Spleen (tissue), 11 donors: ENCODE measurements at regions not wholly inside any gene's neighbourhood (a gene's known extent, or its start where the extent isn't known, plus 50 kb on each side); places are given as distances from the start of the nearest gene placed in this dataset.
"Not testable (repeated sequence)": the region's sequence is repeated elsewhere in the genome, so short reads cannot be mapped to it uniquely, and the experiment has no call there.

Experiments used
- DNase-seq: peaks from one replicate; pipeline ENCODE4 v3.0.0-alpha.2; 2020
- H3K27ac ChIP-seq, 8 donors: fragments of 200-600 bp; sonication (generic) in 7 of 8; 1 replicate in 4 of 8; 2 replicates in 4 of 8; pipeline versions ENCODE4 v1.5.0 to v1.8.0; 2016 to 2021; ENCODE audit warnings: inconsistent platforms in 4 of 8, mild to moderate bottlenecking in 4 of 8, moderate library complexity in 1 of 8
- H3K27me3 ChIP-seq, 7 donors: fragments of 200-600 bp; sonication (generic) in 6 of 7; replicated peaks in 1 of 7; 1 replicate in 4 of 7; 2 replicates in 3 of 7; pipeline versions ENCODE4 v1.5.0 to v1.8.0; 2016 to 2021; ENCODE audit warnings: inconsistent platforms in 3 of 7, mild to moderate bottlenecking in 1 of 7
- H3K36me3 ChIP-seq, 6 donors: fragments of 200-600 bp; sonication (generic) in 5 of 6; 1 replicate in 4 of 6; 2 replicates in 2 of 6; pipeline versions ENCODE4 v1.5.0 to v1.8.0; 2016 to 2021; ENCODE audit warnings: inconsistent platforms in 2 of 6
- H3K4me1 ChIP-seq, 6 donors: fragments of 200-600 bp; sonication (generic) in 5 of 6; 1 replicate in 3 of 6; 2 replicates in 3 of 6; pipeline versions ENCODE4 v1.5.0 to v1.8.0; 2016 to 2021; ENCODE audit warnings: inconsistent platforms in 3 of 6
- H3K4me3 ChIP-seq, 8 donors: fragments of 200-600 bp; sonication (generic) in 7 of 8; 1 replicate in 4 of 8; 2 replicates in 4 of 8; pipeline versions ENCODE4 v1.5.0 to v1.8.0; 2016 to 2021; ENCODE audit warnings: inconsistent platforms in 4 of 8, mild to moderate bottlenecking in 4 of 8, moderate library complexity in 2 of 8
- H3K9me3 ChIP-seq, 8 donors: fragments of 200-600 bp; sonication (generic) in 7 of 8; 1 replicate in 4 of 8; 2 replicates in 4 of 8; pipeline versions ENCODE4 v1.5.0 to v1.8.0; 2016 to 2021; ENCODE audit warnings: inconsistent platforms in 4 of 8
- CTCF ChIP-seq, 11 experiments: fragments of 200-600 bp in 7 of 11; fragments of 450-650 bp in 4 of 11; sonication (generic) in 4 of 11; IDR thresholded peaks in 8 of 11; conservative IDR thresholded peaks in 3 of 11; 1 replicate in 7 of 11; 2 replicates in 4 of 11; pipeline versions ENCODE4 v1.4.0 to v1.8.0; 2016 to 2021; ENCODE audit warnings: antibody characterized with exemption in 11 of 11, inconsistent platforms in 4 of 11, mild to moderate bottlenecking in 1 of 11
- POLR2A ChIP-seq, 3 donors: fragments of 450-650 bp; IDR thresholded peaks; one replicate each; pipeline ENCODE4 v1.5.1; 2017; ENCODE audit warnings: antibody characterized with exemption in 3 of 3, mild to moderate bottlenecking in 1 of 3
- POLR2AphosphoS5 ChIP-seq, 3 donors: sonication (generic); formaldehyde crosslinking; IDR thresholded peaks; one replicate each; pipeline ENCODE4 v1.5.1; 2017; ENCODE audit warnings: antibody characterized with exemption in 3 of 3
- WGBS, 5 donors: extraction: QIAGEN DNeasy Blood & Tissue Kit in 3 of 5; methylation state at CpG; one replicate each; pipeline versions ENCODE4 v1.1.5 to v1.1.7; 2013 to 2018; 5-methylcytosine and 5-hydroxymethylcytosine counted together
- intact Hi-C: fragments of 100-400 bp; cut with DNase I; formaldehyde crosslinking; loops from one replicate; pipeline ENCODE4 v1.15.0; 2023; ENCODE audit warnings: low total_unique reads
- donor health status: healthy with polysubstance abuse.
- donor health status: DM: no; HTN: no; CAD: no; lungs with moderate emphysema.
- donor health status: DM: no; HTN: no; CAD: no.
- donor health status: Bipolar disorder and iron deficiency.
- donor health status: healthy.
- donor health status: DM: no; HTN: no; CAD: no.
- donor health status: DM: yes; HTN: yes; CAD: no.

- 55 to 61% (median 57%) methylated on average over 4 of the region's 4 CpGs for WGBS, 5 donors
- H3K9me3 ChIP-seq = no peaks in the 10 kb centered on the region
- TF ChIP-seq CTCF (IDR thresholded peaks at IDR 0.05 in 8 of 11, conservative IDR thresholded peaks at IDR 0.05 in 3 of 11) = no peak
- no peak for TF ChIP-seq POLR2A (IDR thresholded peaks at IDR 0.05)
- TF ChIP-seq POLR2AphosphoS5 (IDR thresholded peaks at IDR 0.05) = no peak
- no peaks in the 10 kb centered on the region for H3K4me1 ChIP-seq
- no peak overlapping the region for H3K4me3 ChIP-seq
- no peak for DNase-seq
- H3K27ac ChIP-seq = no peak overlapping the region
- H3K27me3 ChIP-seq = no peaks in the 10 kb centered on the region
- no peaks in the 10 kb centered on the region for H3K36me3 ChIP-seq
- intact Hi-C loops = no loop called here
These were observed 270.5 kb downstream of the TTC6 start for GRCh38 chr14:37865719-37866549.

- Histone ChIP-seq H3K4me1 (peaks cover 0 to 2% (median 0%) of the 10 kb centered on the region in 6 donors), H3K9me3 (no peaks in the 10 kb centered on the region), H3K36me3 (no peaks in the 10 kb centered on the region), H3K4me3 (no peak overlapping the region), H3K27ac (no peak overlapping the region), H3K27me3 (no peaks in the 10 kb centered on the region)
- 43 to 53% (median 50%) methylated on average over 2 of the region's 2 CpGs for WGBS, 5 donors
- TF ChIP-seq POLR2A (IDR thresholded peaks at IDR 0.05) (no peak), CTCF (IDR thresholded peaks at IDR 0.05 in 8 of 11, conservative IDR thresholded peaks at IDR 0.05 in 3 of 11) (no peak), POLR2AphosphoS5 (IDR thresholded peaks at IDR 0.05) (no peak)
- DNase-seq = no peak
- intact Hi-C loops = no loop called here
These were observed 274.2 kb downstream of the TTC6 start for GRCh38 chr14:37869633-37870032.

- TF ChIP-seq POLR2AphosphoS5 (IDR thresholded peaks at IDR 0.05) (no peak), CTCF (IDR thresholded peaks at IDR 0.05 in 8 of 11, conservative IDR thresholded peaks at IDR 0.05 in 3 of 11) (no peak), POLR2A (IDR thresholded peaks at IDR 0.05) (no peak)
- 86 to 96% (median 91%) methylated on average over 5 of the region's 5 CpGs for WGBS, 5 donors
- DNase-seq = no peak
- intact Hi-C loops = no loop called here
- Histone ChIP-seq H3K27me3 (no peaks in the 10 kb centered on the region), H3K27ac (no peak overlapping the region), H3K4me1 (peaks cover 0 to 7% (median 0%) of the 10 kb centered on the region in 6 donors), H3K4me3 (no peak overlapping the region), H3K36me3 (no peaks in the 10 kb centered on the region), H3K9me3 (no peaks in the 10 kb centered on the region)
These were observed 274.7 kb downstream of the TTC6 start for GRCh38 chr14:37870170-37870569.

- DNase-seq = no peak
- WGBS, 5 donors = 62 to 68% (median 66%) methylated on average over 11 of the region's 11 CpGs
- peaks cover 0 to 8% (median 0%) of the 10 kb centered on the region in 6 donors for H3K4me1 ChIP-seq
- H3K36me3 ChIP-seq = no peaks in the 10 kb centered on the region
- no peaks in the 10 kb centered on the region for H3K27me3 ChIP-seq
- intact Hi-C loops = no loop called here
- H3K27ac ChIP-seq = no peak overlapping the region
- TF ChIP-seq POLR2AphosphoS5 (IDR thresholded peaks at IDR 0.05) = no peak
- no peak for TF ChIP-seq POLR2A (IDR thresholded peaks at IDR 0.05)
- no peak for TF ChIP-seq CTCF (IDR thresholded peaks at IDR 0.05 in 8 of 11, conservative IDR thresholded peaks at IDR 0.05 in 3 of 11)
- H3K4me3 ChIP-seq = no peak overlapping the region
- no peaks in the 10 kb centered on the region for H3K9me3 ChIP-seq
These were observed 275.4 kb downstream of the TTC6 start for GRCh38 chr14:37870632-37871346.

- H3K36me3 ChIP-seq, H3K9me3 ChIP-seq, H3K4me1 ChIP-seq, H3K27ac ChIP-seq, H3K27me3 ChIP-seq, intact Hi-C loops, H3K4me3 ChIP-seq, DNase-seq: not testable (repeated sequence)
- 94 to 95% (median 94%) methylated on average over 9 to 10 of the region's 10 CpGs for WGBS, 5 donors
These were observed 278.6 kb downstream of the TTC6 start for GRCh38 chr14:37874065-37874428.
